Tibial nerve (tissue), 4 donors: ENCODE measurements at regions not wholly inside any gene's neighbourhood (a gene's known extent, or its start where the extent isn't known, plus 50 kb on each side); places are given as distances from the start of the nearest gene placed in this dataset.

Experiments
- EP300 ChIP-seq, 2 donors: sonication (generic); formaldehyde crosslinking; IDR thresholded peaks; one replicate each; pipeline ENCODE4 v1.6.1; 2017; ENCODE audit warnings: antibody characterized with exemption in 2 of 2, mild to moderate bottlenecking in 1 of 2
- POLR2A ChIP-seq, 2 donors: fragments of 450-650 bp; IDR thresholded peaks; one replicate each; pipeline ENCODE4 v1.6.1; 2017; ENCODE audit warnings: antibody characterized with exemption in 2 of 2, mild to moderate bottlenecking in 2 of 2, moderate library complexity in 2 of 2
- TF ChIP-seq, protein P1 (sequence below), 5 experiments: fragments of 200-600 bp in 3 of 5; fragments of 450-650 bp in 2 of 5; sonication (generic) in 3 of 5; IDR thresholded peaks; one replicate each; pipeline ENCODE4 v1.5.1; 2016 to 2019; ENCODE audit warnings: antibody characterized with exemption in 5 of 5, mild to moderate bottlenecking in 3 of 5, moderate library complexity in 2 of 5

DNA sequence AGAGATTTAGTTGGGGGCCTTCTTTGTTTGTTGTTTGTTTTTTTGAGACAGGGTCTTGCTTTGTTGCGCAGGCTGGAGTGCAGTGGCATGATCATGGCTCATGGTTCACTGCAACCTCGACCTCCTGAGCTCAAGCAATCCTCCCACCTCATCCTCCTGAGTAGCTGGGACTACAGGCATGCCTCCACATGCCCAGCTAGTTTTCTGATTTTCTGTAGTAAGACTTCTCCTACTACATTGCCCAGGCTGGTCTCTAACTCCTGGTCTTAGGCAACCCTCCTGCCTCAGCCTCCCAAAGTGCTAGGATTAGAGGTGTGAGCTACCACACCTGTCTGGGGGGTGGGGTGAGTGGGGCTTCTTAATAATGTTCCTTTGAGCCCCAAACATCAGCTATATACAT is 148.3 kb upstream of the ADAMTS9 start:
- TF ChIP-seq, protein P1, sequence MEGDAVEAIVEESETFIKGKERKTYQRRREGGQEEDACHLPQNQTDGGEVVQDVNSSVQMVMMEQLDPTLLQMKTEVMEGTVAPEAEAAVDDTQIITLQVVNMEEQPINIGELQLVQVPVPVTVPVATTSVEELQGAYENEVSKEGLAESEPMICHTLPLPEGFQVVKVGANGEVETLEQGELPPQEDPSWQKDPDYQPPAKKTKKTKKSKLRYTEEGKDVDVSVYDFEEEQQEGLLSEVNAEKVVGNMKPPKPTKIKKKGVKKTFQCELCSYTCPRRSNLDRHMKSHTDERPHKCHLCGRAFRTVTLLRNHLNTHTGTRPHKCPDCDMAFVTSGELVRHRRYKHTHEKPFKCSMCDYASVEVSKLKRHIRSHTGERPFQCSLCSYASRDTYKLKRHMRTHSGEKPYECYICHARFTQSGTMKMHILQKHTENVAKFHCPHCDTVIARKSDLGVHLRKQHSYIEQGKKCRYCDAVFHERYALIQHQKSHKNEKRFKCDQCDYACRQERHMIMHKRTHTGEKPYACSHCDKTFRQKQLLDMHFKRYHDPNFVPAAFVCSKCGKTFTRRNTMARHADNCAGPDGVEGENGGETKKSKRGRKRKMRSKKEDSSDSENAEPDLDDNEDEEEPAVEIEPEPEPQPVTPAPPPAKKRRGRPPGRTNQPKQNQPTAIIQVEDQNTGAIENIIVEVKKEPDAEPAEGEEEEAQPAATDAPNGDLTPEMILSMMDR (IDR thresholded peaks at IDR 0.05) = no peak
- TF ChIP-seq EP300 (IDR thresholded peaks at IDR 0.05) (no peak), POLR2A (IDR thresholded peaks at IDR 0.05) (no peak)
